Transverse colon (tissue), 4 donors: ENCODE measurements at regions not wholly inside any gene's neighbourhood (a gene's known extent, or its start where the extent isn't known, plus 50 kb on each side); places are given as distances from the start of the nearest gene placed in this dataset.

ENCODE experiments used
- CTCF ChIP-seq, 5 experiments: fragments of 200-600 bp in 3 of 5; fragments of 450-650 bp in 2 of 5; sonication (generic) in 3 of 5; IDR thresholded peaks; 1 replicate in 2 of 5; 2 replicates in 3 of 5; pipeline ENCODE4 v1.5.1; 2016 to 2017; ENCODE audit warnings: antibody characterized with exemption in 5 of 5, inconsistent platforms in 3 of 5, mild to moderate bottlenecking in 2 of 5, moderate library complexity in 1 of 5
- EP300 ChIP-seq: sonication (generic); formaldehyde crosslinking; IDR thresholded peaks from one replicate; pipeline ENCODE4 v1.6.1; 2017; ENCODE audit warnings: antibody characterized with exemption, low read depth
- POLR2A ChIP-seq: fragments of 450-650 bp; IDR thresholded peaks from one replicate; pipeline ENCODE4 v1.6.1; 2016; ENCODE audit warnings: antibody characterized with exemption, mild to moderate bottlenecking, moderate library complexity
- POLR2AphosphoS5 ChIP-seq, 3 donors: sonication (generic); formaldehyde crosslinking; IDR thresholded peaks; one replicate each; pipeline ENCODE4 v1.6.1; 2016; ENCODE audit warnings: antibody characterized with exemption in 3 of 3

GRCh38 chr18:76064998-76065397 is 430.0 kb downstream of the ZNF516 start:
- no peak for TF ChIP-seq CTCF (IDR thresholded peaks at IDR 0.05)
- no peak for TF ChIP-seq POLR2A
- no peak for TF ChIP-seq POLR2AphosphoS5 (IDR thresholded peaks at IDR 0.05)
- TF ChIP-seq EP300, result no peak
